ENCODE measurements at regions not wholly inside any gene's neighbourhood (a gene's known extent, or its start where the extent isn't known, plus 50 kb on each side); places are given as distances from the start of the nearest gene placed in this dataset.

DNA sequence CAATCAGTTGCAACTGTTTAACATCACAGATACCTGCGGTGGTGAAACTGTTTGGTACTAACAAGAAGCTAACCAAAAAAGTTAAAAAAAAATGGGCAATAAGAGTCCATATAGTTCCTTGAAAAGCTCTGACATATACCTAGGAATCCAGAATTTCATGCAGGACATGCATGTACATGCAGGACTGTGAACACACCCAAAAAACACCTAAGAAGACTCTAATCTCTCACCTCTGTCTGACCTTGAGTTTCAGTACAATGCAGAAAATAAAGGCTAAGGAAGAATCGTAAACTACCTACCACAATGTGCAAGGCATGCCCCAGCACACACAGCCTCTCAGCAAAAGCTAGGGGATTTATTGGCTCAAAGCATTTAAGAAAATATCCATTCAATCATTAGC, 110.7 kb upstream of the GOLGA8J start:
- Mint-ChIP-seq H3K27ac (no peak overlapping the region), H3K9me3 (no peaks in the 10 kb centered on the region), H3K4me3 (no peak overlapping the region), H3K4me1 (ENCODE audit: low read depth in 2 of 2) (peaks cover 0 to 3% of the 10 kb centered on the region in 2 donors), H3K36me3 (no peaks in the 10 kb centered on the region), H3K27me3 (peaks cover 50 to 62% of the 10 kb centered on the region in 2 donors)
- ATAC-seq (no peak), DNase-seq (ENCODE audit: low spot score) (no peak)

- H3K27ac Mint-ChIP-seq = no peak overlapping the region
- H3K4me3 Mint-ChIP-seq = no peak overlapping the region
- H3K9me3 Mint-ChIP-seq = no peaks in the 10 kb centered on the region
- DNase-seq (ENCODE audit: low spot score) = no peak
- H3K4me1 Mint-ChIP-seq (ENCODE audit: low read depth in 2 of 2) = peaks cover 0 to 3% of the 10 kb centered on the region in 2 donors
- no peaks in the 10 kb centered on the region for H3K36me3 Mint-ChIP-seq
- ATAC-seq = no peak
- peaks cover 47 to 55% of the 10 kb centered on the region in 2 donors for H3K27me3 Mint-ChIP-seq
Observed at GRCh38 chr15:29970402-29970695, 112.4 kb upstream of the GOLGA8J start.

- Mint-ChIP-seq H3K27ac (no peak overlapping the region), H3K4me3 (no peak overlapping the region), H3K4me1 (ENCODE audit: low read depth in 2 of 2) (peaks cover 0 to 3% of the 10 kb centered on the region in 2 donors), H3K27me3 (peaks cover 44 to 53% of the 10 kb centered on the region in 2 donors), H3K9me3 (no peaks in the 10 kb centered on the region), H3K36me3 (no peaks in the 10 kb centered on the region)
- ATAC-seq (no peak), DNase-seq (ENCODE audit: low spot score) (no peak)
Observed at GRCh38 chr15:29969562-29970401, 113.0 kb upstream of the GOLGA8J start.

DNA sequence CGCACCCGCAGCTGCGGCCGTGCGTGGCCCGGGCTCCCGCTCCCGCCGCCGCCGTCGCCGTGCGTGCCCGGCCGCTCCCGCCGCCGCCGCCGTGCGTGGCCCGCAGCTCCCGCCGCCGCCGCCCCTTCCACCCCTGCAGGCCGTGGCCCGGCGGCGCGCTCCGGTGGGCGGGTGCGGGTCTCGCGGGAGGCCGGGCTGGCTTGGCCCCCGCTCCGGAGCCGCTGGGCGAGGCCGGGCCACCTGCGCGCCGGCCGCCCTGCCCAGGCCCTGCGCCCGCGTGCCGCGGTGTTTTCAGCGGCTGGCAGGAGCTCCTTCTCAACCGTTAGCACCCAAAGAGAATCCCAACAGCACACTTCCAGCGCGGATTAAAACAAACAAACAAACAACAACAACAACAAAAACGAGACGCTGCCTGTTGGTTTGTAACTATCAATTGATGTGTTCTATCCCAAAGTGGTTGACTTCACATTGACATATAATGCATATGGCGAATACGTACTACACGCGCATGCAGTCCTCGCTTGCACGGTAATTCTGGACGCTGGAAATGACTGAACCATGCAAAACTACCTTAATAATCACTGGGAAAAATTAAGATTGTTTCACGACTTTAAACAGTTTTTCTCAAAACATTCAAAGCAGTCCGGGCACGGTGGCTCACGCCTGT, 113.7 kb upstream of the GOLGA8J start:
- peaks cover 40 to 54% of the 10 kb centered on the region in 2 donors for H3K27me3 Mint-ChIP-seq

GRCh38 chr15:29968099-29968894, 114.5 kb upstream of the GOLGA8J start:
- H3K4me3 Mint-ChIP-seq = no peak overlapping the region
- H3K27ac Mint-ChIP-seq = no peak overlapping the region
- peaks cover 40 to 57% of the 10 kb centered on the region in 2 donors for H3K27me3 Mint-ChIP-seq
- no peaks in the 10 kb centered on the region for H3K9me3 Mint-ChIP-seq
- ATAC-seq = no peak
- H3K4me1 Mint-ChIP-seq (ENCODE audit: low read depth in 2 of 2) = peaks cover 0 to 3% of the 10 kb centered on the region in 2 donors
- H3K36me3 Mint-ChIP-seq = no peaks in the 10 kb centered on the region
- no peak for DNase-seq (ENCODE audit: low spot score)

More for the DNA sequence above, 113.7 kb upstream of the GOLGA8J start:
- Mint-ChIP-seq H3K36me3 (no peaks in the 10 kb centered on the region), H3K4me1 (ENCODE audit: low read depth in 2 of 2) (peaks cover 0 to 3% of the 10 kb centered on the region in 2 donors), H3K9me3 (no peaks in the 10 kb centered on the region), H3K4me3 (no peak overlapping the region), H3K27ac (no peak overlapping the region)
- DNase-seq (ENCODE audit: low spot score) (no peak), ATAC-seq (no peak)

GRCh38 chr15:29962407-29962806, 120.3 kb upstream of the GOLGA8J start:
- no peak for ATAC-seq
- Mint-ChIP-seq H3K9me3 (no peaks in the 10 kb centered on the region), H3K4me3 (no peak overlapping the region), H3K36me3 (no peaks in the 10 kb centered on the region), H3K27ac (no peak overlapping the region), H3K4me1 (ENCODE audit: low read depth in 2 of 2) (no peaks in the 10 kb centered on the region), H3K27me3 (peaks cover 17 to 51% of the 10 kb centered on the region in 2 donors)
- no peak for DNase-seq (ENCODE audit: low spot score)

DNA sequence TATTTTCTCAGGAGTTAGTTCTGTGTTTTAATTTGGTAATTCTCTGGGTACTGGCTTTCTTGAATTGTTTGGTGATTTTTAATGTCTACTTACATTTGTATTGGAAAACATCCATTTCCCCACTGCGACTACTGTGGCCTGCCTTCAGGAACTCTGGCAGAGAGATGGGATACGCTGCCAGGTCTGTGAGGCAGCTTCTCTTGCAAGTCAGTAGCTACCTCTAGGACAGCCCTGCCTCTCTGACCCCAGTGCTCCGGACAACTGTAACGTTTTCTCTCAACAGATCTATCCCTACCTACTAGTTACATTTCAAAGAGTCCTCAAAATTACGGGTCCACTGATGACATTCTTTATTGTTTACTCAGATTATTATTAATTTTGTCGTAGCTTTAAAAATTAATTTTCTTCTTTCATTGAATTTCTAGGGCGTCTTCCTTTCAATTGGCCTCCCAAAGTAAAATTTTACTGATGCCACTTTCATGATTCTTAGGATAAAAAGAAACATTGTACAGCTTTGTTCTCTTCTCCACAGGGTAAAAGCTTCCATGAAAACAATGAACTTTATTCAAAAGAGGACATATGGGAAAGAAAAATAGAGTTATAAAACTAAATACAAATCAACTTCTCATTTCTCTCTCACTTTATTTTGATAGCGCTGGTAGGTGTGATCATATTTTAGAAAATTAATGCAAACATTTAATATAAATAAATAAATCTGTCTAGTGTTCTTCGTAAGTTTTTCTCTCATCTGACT, 123.2 kb upstream of the GOLGA8J start:
- Mint-ChIP-seq H3K36me3 (no peaks in the 10 kb centered on the region), H3K4me1 (ENCODE audit: low read depth in 2 of 2) (no peaks in the 10 kb centered on the region), H3K4me3 (no peak overlapping the region), H3K9me3 (no peaks in the 10 kb centered on the region), H3K27ac (no peak overlapping the region), H3K27me3 (peaks cover 14 to 42% of the 10 kb centered on the region in 2 donors)
- DNase-seq (ENCODE audit: low spot score) = no peak
- no peak for ATAC-seq

DNA sequence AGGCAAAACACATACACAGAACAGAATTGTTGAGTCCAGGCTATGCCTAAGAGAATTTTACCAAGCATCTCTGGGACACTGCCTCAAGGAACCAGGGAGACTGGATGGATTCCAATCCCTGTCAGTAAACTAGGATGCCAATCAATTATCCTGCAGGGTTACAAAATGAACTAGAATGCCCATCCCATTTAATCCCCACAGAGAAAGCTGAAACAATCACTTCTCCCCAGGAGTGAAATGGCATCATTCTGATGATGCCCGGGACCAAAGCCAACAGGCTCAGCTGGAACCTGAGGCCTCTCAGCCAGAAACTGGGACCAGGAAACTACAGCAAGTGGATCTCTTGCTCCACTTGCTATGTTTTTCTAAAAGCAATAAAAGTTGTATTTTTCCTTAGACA, 130.0 kb upstream of the TJP1 start:
- Mint-ChIP-seq H3K27ac (no peak overlapping the region), H3K9me3 (no peaks in the 10 kb centered on the region), H3K27me3 (peaks cover 0 to 4% of the 10 kb centered on the region in 2 donors), H3K4me3 (no peak overlapping the region), H3K4me1 (ENCODE audit: low read depth in 2 of 2) (peaks cover 0 to 2% of the 10 kb centered on the region in 2 donors), H3K36me3 (no peaks in the 10 kb centered on the region)
- no peak for ATAC-seq
- DNase-seq (ENCODE audit: low spot score) = no peak

DNA sequence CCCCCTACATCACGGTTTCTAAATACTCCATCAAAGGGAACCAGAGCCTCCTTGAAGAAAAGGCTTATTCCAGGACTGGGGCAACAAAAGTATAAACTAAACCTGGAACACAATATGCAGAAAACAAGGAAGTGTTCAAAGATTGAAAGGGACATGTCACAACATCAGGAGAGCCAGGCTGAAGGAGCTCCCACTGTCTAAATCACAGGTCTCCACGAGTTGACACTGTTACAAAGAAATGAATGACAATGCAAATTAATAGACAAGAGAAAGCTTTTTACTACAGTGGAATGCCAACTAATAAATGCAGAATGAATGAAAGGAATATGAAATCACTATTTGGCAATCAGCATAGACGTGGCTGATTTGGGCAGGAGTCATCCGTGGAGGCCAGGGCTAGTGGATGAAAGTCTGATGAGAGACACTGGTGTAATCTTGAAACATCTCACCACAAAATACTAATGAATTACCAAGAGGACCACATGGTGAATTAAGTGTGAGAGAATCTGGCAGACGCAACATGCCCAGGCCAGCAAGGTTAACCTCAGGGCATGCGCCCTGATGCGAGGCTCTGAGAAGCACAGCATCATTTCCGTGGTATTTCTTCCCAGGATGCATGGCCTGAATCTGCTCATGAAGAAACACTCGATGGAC, 123.8 kb upstream of the TJP1 start:
- Mint-ChIP-seq H3K4me1 (ENCODE audit: low read depth in 2 of 2) (peaks cover 0 to 2% of the 10 kb centered on the region in 2 donors), H3K27ac (no peak overlapping the region), H3K4me3 (no peak overlapping the region), H3K36me3 (no peaks in the 10 kb centered on the region), H3K27me3 (peaks cover 5 to 7% of the 10 kb centered on the region in 2 donors), H3K9me3 (no peaks in the 10 kb centered on the region)
- ATAC-seq (no peak), DNase-seq (ENCODE audit: low spot score) (no peak)

DNA sequence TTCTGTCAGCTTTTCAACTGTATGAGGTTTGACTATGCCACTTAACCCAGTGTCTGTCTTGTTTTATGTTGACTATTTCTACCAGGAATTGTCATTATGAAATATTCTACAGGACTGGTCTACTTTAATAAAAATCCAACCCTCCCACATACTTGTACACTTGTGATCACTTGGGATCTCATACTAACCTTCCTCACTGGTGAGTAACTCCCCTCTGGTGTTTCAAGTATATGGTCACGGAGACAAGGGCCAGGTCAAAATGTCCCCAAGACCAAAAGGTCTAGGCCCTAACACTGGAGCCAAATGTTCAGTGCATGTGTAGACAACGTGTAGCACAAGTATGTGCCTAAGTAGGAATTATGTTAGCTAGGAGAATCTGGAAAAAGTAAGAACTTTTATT, 122.7 kb upstream of the TJP1 start:
- DNase-seq (ENCODE audit: low spot score) = no peak
- Mint-ChIP-seq H3K4me3 (no peak overlapping the region), H3K36me3 (no peaks in the 10 kb centered on the region), H3K9me3 (no peaks in the 10 kb centered on the region), H3K27me3 (peaks cover 7 to 8% of the 10 kb centered on the region in 2 donors), H3K4me1 (ENCODE audit: low read depth in 2 of 2) (no peaks in the 10 kb centered on the region), H3K27ac (no peak overlapping the region)
- no peak for ATAC-seq

DNA sequence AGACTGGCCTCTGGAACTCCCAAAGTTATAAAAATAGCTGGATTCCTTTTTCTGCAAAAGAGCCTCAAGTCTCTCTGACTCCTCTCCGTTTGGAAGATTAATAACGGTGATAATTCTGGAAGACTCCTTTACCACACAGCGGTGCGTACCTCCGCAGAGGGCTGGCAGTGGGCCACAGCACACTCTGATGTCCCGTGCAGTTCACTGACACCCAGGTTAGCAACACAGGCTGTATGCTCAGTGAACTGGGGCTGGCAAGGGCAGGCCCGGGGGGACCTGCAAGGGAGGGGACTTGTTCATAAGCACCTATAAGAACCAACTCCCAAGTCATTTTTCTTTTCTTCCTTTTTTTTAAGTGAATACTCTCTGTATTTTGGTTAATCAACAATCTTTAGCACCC, 120.3 kb upstream of the TJP1 start:
- Mint-ChIP-seq H3K27ac (no peak overlapping the region), H3K4me3 (no peak overlapping the region), H3K9me3 (no peaks in the 10 kb centered on the region), H3K36me3 (no peaks in the 10 kb centered on the region), H3K27me3 (peaks cover 7 to 8% of the 10 kb centered on the region in 2 donors), H3K4me1 (ENCODE audit: low read depth in 2 of 2) (no peaks in the 10 kb centered on the region)
- no peak for ATAC-seq
- no peak for DNase-seq (ENCODE audit: low spot score)

DNA sequence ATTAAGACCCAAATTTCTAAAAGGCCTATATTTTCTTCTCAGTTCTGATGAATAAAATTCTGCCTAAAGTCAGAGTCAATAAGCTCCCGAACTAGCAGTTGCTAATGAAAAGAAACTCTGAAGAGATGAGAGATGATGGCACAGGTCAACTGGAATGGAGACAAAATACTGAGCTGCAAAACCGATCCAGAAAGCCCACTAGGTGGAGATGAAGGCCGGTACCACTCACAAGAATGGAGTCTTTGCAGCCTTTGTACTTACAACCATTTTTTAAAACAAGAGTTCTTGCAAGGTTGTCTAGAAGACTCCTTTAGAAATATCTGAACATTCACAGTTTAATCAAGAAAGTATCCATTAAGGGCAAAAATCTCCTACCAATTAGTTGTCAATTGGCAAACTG, 119.9 kb upstream of the TJP1 start:
- DNase-seq (ENCODE audit: low spot score) (no peak), ATAC-seq (no peak)
- Mint-ChIP-seq H3K36me3 (no peaks in the 10 kb centered on the region), H3K9me3 (no peaks in the 10 kb centered on the region), H3K4me3 (no peak overlapping the region), H3K4me1 (ENCODE audit: low read depth in 2 of 2) (no peaks in the 10 kb centered on the region), H3K27me3 (peaks cover 7 to 8% of the 10 kb centered on the region in 2 donors), H3K27ac (no peak overlapping the region)

DNA sequence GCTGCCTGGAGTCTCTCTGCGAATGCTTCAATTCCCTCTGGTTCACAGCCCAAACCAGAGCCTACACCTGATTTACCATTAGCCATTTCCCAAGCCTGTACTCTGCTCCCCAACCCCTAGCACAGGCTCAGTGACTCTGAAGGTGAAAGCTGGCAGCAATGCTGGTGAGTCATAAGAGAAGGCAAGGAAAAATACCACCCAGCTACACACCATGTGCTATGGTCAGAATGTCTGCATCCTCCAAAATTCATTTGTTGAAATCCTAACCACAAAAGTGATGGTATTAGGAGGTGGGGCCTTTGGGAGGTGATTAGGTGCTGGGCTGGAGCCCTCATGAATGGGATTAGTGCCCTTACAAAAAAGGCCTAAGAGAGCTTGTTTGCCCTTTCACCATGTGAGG, 117.1 kb upstream of the TJP1 start:
- H3K4me3 Mint-ChIP-seq = no peak overlapping the region
- ATAC-seq (no peak), DNase-seq (ENCODE audit: low spot score) (no peak)
- no peaks in the 10 kb centered on the region for H3K36me3 Mint-ChIP-seq
- no peaks in the 10 kb centered on the region for H3K9me3 Mint-ChIP-seq
- H3K4me1 Mint-ChIP-seq (ENCODE audit: low read depth in 2 of 2) = no peaks in the 10 kb centered on the region
- H3K27me3 Mint-ChIP-seq = peaks cover 24 to 27% of the 10 kb centered on the region in 2 donors
- H3K27ac Mint-ChIP-seq = no peak overlapping the region

All from natural killer cell treated with Interleukin-12 subunit alpha and Interleukin-12 subunit beta and Interleukin-15 and Interleukin-18, amount 100 ng/mL, for 72 hours (primary cell).